ENCODE measurements at regions not wholly inside any gene's neighbourhood (a gene's known extent, or its start where the extent isn't known, plus 50 kb on each side); places are given as distances from the start of the nearest gene placed in this dataset.

GRCh38 chr1:9478021-9478420 is 61.2 kb upstream of the SLC25A33 start:
- H3K9me3 ChIP-seq (ENCODE audit: control insufficient read depth, low read depth, low read length): no peaks in the 10 kb centered on the region
- H2AFZ ChIP-seq (ENCODE audit: low read length): no peak overlapping the region
- H4K8ac ChIP-seq (replicated peaks; ENCODE audit: insufficient read length, low read depth, low read length): no peak overlapping the region
- H3K18ac ChIP-seq (ENCODE audit: insufficient read length, low read depth, low read length): no peak overlapping the region
- H4K20me1 ChIP-seq (ENCODE audit: control insufficient read depth, insufficient read depth, insufficient read length): no peaks in the 10 kb centered on the region
- H3K79me1 ChIP-seq (ENCODE audit: insufficient read depth, low read depth, low read length, poor library complexity, severe bottlenecking): no peaks in the 10 kb centered on the region
- no peaks in the 10 kb centered on the region for H3K79me2 ChIP-seq (ENCODE audit: insufficient read depth, low read length)
- Mint-ChIP-seq H3K36me3 (ENCODE audit: insufficient read depth in 1 of 3, low read depth in 3 of 3) (no peaks in the 10 kb centered on the region), H3K4me1 (peaks cover 0 to 4% of the 10 kb centered on the region in 2 experiments; a peak in 1 of 4 replicates), H3K27me3 (ENCODE audit: low read depth) (peaks cover 4% of the 10 kb centered on the region), H3K9me3 (no peaks in the 10 kb centered on the region; a peak in 1 of 5 replicates), H3K27ac (no peak overlapping the region), H3K4me3 (no peak overlapping the region)
- DNase-seq: no peak
- no peak overlapping the region for H2BK5ac ChIP-seq (ENCODE audit: insufficient read length, low read length)
- no peak overlapping the region for H4K91ac ChIP-seq (ENCODE audit: insufficient read length, low read depth, low read length)
- H3K23ac ChIP-seq (ENCODE audit: insufficient read length, low read depth, low read length): no peak overlapping the region
- no peak overlapping the region for H3K27ac ChIP-seq (ENCODE audit: insufficient read length, low read depth, low read length)
- no peak overlapping the region for H2BK15ac ChIP-seq (ENCODE audit: low read depth, low read length)
- no CpG with 5 or more reads among the region's 6 CpGs for WGBS (ENCODE audit: extremely low coverage, insufficient read length, low lambda C conversion rate)
- H3T11ph ChIP-seq (ENCODE audit: low read length): no peak overlapping the region
- H3K56ac ChIP-seq (ENCODE audit: insufficient read length, low read depth, low read length): no peak overlapping the region
- H3K9ac ChIP-seq (ENCODE audit: extremely low read depth, insufficient read length, low read length): no peak overlapping the region
- no peak overlapping the region for H3K4ac ChIP-seq (ENCODE audit: low read depth, low read length)
- no peak overlapping the region for H3K14ac ChIP-seq (ENCODE audit: insufficient read depth, low read length)
- no peak overlapping the region for H4K5ac ChIP-seq (ENCODE audit: insufficient read length, low read depth, low read length)
- H3K4me2 ChIP-seq (ENCODE audit: insufficient read depth, insufficient read length, low read length): no peak overlapping the region
- H2BK120ac ChIP-seq (ENCODE audit: low read depth, low read length, poor library complexity, severe bottlenecking): no peak overlapping the region
- H3K4me1 ChIP-seq (ENCODE audit: insufficient read depth, low read length): no peaks in the 10 kb centered on the region
- no peak overlapping the region for H2BK20ac ChIP-seq (ENCODE audit: low read depth, low read length, poor library complexity, severe bottlenecking)
- no peak overlapping the region for H2BK12ac ChIP-seq (ENCODE audit: insufficient read length, low read depth, low read length)
- no peaks in the 10 kb centered on the region for H3K23me2 ChIP-seq (ENCODE audit: insufficient read length, low read depth, low read length, poor library complexity, severe bottlenecking)
- no peak overlapping the region for H2AK5ac ChIP-seq (ENCODE audit: insufficient read length, low read length)
- H3K27me3 ChIP-seq (ENCODE audit: insufficient read depth, low read length): no peaks in the 10 kb centered on the region
- TF ChIP-seq CTCF (conservative IDR thresholded peaks at IDR 0.05): no peak

All from H9 (cell line).